Limb (tissue), 2 donors: ENCODE measurements at regions not wholly inside any gene's neighbourhood (a gene's known extent, or its start where the extent isn't known, plus 50 kb on each side); places are given as distances from the start of the nearest gene placed in this dataset.
A peak's percentile ranks its signal among the peaks of the same experiment; 100 is the strongest.
"Not testable (repeated sequence)": the region's sequence is repeated elsewhere in the genome, so short reads cannot be mapped to it uniquely, and the experiment has no call there.

Experiments
- DNase-seq, 2 donors: peaks; one replicate each; pipeline ENCODE4 v3.0.0-alpha.2; 2016; ENCODE audit errors: extremely low spot score in 2 of 2

DNA sequence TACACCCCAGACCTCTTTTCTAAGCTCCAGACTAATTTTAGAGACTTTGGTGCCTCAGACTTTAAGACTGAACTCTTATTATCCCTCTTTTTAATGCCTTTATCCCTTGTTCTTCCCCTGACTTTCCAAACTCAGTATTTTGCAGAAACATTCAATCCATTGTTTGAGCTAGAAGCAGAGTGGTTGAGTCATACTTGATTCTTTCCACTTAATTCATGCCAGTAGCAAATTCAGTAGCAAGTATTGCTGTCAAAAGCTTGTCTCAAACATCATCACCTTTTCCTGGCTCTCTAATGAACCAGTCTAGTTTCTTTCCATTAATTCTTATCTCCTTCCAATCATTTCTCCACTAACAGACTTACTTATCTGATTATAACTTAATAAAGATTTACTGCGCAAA is 699.7 kb upstream of the ZNF804A start:
- no peak for DNase-seq

DNA sequence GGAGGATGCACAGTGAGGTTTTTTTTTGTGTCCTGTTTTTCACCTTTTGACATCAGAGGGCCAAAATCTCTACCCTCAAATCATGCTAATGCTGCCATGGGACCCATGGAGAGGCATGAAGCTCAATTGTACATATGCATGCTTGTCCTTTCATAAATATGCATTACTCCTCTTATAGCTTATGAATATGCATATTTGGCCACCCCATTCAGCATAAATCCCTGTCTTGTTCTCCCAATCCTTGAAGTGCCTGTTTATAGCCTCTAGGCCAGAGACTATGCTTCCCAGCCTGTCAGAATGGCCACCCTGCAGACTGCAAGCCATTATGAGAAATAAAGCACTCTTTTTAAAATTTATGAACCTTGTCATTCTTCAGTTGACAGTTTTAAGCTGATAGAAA is 696.4 kb upstream of the ZNF804A start:
- no peak for DNase-seq

DNA sequence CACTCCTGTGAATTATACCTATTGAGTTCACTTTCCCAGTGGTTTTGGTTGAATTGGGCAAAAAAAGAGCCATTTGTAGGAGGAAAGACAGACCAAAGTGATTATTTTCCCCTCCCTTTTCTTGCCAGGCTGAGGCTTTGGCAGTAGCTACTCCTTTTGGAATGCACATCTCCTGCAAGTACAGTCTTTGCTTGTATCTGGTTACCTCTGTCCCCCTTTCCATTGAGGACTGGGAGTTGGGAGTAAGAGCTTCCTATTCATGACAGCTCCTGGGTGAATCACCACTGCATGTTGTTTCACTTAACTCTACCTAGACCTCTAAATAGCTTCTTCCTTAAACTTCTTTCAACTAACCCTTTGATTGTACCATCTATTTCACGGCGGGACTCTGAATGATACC is 695.3 kb upstream of the ZNF804A start:
- no peak for DNase-seq

DNA sequence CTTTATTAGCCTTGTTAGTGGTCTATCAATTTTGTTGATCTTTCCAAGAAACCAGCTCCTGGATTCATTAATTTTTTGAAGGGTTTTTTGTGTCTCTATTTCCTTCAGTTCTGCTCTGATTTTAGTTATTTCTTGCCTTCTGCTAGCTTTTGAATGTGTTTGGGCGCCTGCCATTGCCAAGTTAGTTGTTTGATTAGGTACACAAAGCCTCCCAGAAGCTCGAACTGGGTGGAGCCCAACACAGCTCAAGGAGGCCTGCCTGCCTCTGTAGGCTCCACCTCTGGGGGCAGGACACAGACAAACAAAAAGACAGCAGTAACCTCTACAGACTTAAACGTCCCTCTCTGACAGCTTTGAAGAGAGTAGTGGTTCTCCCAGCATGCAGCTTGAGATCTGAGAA is 682.3 kb upstream of the ZNF804A start:
- DNase-seq: not testable (repeated sequence)

DNA sequence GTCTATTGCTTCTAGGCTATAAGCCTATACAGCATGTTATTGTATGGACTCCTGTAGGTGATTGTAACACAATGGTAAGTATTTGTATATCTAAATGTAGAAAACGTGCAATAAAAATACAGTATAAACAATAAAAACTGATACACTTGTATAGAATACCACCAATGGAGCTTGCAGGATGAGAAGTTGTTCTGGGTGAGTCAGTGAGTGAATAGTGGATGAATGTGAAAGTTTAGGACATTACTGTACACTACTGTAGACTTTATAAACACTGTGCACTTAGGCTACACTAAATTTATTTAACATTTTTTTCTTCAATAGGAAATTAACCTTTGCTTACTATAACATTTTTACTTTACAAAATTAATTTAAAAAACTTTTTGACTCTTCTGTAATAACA is 679.2 kb upstream of the ZNF804A start:
- no peak for DNase-seq

DNA sequence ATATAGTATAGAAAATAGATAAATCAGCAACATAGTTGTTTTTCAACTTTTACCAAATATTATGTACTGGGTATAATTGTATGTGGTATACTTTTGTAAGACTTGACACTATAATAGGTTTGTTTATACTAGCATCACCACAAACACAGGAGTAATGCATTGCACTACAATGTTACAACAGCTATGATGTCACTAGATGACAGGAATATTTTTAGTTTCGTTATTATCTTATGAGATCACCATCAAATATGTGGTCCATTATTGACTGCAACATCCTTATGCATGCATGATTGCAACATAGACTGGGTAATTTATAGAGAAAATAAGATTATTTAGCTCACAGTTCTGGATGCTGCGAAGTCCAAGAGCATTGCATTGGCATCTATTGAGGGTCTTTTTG is 678.4 kb upstream of the ZNF804A start:
- DNase-seq: no peak

DNA sequence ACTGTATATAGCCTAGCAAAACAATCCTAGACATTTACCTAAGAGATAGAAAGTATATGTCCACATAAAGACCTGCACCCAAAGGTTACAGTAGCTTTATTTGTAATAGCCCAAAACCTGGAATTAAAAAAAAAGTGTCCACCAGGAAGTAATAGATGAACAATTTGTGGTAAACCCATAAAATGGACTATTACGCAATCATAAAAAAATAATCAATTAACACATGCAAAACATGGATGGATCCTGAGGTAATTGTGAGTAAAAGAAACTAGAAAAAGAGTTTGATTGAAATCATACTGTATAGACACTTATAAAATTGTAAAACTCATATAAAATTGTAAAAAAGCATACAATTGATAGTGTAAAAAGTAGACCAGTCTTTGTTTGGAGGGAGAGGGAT is 673.0 kb upstream of the ZNF804A start:
- DNase-seq: no peak

DNA sequence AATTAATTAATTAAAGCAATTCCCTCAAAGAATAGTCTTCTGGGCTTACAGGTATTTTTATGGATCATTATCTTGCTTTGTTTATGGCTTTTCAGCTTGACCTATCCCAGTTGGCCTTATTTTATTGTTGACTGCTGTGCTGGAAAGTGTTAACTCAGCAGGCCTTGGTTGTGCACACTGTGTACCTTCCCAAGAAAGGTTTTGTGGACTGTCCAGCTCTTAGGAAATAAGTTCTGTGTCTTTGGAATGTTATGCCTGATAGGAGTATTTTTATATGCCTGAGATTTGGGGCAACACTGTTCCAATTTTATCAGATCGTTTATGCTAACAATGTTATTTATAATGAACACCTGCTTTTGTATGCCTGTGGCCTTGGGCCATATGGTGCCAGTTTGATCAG is 671.9 kb upstream of the ZNF804A start:
- no peak for DNase-seq

DNA sequence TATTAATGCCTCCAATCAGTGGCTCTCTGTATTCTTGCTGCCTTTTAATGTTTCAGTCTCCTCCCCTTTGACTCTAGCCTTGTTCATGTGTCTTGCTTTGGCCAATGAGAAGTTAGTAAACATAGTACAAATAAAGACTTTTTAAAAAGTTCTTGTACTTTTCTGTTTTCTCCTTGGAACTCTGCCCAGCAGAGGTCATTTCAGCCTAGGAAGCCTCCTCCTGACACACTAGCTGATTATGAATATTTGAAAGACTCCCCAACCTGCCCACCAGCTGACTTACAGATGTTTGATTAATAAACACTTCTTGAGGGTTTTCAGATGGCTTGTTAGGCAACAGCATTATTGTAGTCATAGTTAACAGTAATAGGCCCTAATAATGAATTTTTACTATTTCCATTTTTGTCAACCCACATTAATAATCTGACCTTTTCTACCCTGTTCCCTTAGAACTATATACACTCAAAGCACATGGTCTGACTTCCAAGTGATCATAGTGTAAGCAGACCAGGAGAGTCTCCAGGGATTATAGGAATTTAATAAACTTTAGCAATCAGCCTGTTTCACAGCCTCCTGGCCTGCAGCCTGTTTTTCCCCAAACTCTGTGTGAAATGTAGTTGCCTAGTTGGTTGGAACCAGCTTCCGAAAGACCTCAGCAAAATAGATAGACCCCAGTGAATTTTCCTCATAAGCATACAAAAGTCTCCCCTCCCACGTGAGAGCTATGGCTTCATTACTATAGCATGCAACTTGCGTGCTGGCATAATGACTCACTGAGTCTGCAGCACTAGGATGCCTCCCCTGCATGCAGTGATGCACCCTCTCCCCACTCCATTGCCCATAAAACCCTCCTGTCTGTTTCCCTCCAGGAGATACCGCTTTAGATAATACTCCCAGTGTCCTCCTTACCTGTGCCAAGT is 670.7 kb upstream of the ZNF804A start:
- DNase-seq: peak in 1 of 2 donors; percentile 11

DNA sequence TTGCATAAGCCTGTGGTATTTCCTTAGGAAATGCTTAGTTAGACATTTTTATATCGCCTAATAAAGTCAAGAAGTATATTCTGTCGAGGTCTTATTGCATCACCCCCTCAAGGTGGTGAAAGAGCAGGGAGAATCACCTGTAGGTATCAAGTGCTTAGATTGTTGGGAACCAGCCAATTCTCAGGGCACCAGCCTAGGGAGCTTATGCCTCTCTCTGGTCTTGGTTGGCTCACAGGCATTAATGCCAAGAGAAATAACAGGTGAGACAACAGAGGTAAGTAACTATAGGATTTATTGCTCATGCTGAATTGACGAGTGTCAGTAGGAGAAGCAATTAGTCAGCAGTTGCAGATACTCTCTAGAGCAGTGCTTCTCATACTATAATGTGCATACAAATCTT is 663.3 kb upstream of the ZNF804A start:
- DNase-seq: no peak

DNA sequence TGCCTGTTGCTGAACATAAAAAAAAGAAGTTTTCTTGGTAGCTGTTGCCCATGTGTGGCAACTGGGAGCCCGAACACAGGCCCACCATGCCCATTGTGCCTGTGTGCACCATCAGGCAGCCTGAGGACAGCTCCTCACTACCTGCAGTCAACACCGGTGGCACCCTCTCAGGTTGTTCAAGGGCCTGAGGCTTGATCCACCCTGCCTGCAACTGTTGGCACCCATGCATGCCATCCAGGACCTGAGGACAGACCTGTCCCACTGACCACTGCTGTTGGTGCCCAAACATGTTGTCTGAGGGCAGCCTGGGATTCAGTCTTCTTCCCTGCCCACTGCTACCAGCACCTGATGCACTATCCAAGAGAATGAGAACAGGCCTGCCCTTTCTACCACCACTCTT is 661.1 kb upstream of the ZNF804A start:
- DNase-seq: no peak

DNA sequence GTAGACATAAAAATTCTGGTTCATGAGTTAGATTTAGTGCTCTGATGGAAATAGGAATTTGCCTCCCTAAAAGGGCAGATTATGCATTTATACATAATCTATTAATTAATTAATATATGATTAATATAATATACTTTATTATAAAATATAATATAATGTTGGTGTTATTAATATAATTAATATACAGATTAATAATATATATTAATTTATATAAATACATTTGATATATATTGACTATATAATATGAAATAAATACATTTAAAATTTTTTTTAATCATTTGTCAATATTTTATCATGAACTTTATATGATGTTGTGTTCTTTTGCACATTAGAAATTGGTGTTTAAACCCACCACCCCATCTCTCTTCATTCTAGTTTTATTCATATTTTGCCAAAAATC is 652.1 kb upstream of the ZNF804A start:
- no peak for DNase-seq

DNA sequence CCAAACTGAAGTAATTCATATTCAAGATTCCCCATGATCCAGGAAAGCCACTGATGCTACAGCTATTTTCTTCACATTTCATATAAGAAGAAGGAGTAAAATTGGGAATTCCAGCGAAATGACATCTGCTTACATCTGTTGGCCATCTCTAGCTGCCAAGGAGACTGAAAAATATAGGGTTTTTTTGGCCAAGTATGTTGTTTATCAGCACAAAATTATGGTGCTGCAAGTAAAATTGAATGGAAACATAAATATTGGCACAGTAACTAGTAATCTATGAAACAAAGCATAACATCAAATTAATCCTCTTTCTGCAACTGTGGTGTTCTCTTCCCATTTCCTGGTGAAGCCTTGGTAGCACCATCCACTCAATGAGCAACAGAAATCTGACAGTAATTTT is 649.5 kb upstream of the ZNF804A start:
- DNase-seq: peak in 1 of 2 donors; percentile 52

DNA sequence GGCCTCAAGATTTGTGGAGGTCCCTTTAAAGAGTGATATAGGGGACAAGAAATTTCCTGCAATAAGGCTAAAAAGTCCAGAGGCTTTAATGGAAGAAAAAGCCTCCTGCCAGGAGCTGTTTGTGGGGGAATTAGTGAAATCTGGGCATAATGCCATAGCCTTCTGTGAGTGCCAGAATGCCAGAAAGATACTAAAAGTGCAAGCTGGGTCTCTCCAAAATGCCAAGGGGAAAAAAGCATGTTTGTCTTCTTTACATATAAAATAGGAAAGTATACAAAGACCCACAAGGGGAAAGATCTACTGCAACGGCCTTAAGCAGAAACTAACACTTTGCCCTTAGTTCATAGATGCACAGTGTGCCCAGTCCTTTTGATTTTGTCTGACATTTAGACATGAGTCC is 647.7 kb upstream of the ZNF804A start:
- DNase-seq: peak in 1 of 2 donors; percentile 21

DNA sequence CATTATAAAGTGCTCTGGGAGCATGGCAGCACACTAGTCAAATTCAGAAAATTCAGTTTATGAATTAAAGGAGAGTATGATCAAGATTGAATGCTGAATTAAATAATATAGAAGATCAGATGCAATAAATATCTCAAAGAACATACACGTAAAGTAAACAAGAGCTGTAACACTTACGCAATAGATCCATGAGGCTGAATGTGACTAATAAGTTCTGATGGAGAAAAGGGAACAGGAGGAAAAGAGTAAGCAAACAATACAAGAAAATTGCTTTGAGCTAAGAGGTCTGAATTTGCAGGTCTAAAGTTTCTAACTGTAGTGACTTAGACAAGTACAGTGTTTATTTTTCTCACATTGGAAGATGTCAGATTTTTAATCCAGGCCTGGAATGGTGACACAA is 646.7 kb upstream of the ZNF804A start:
- DNase-seq: no peak

DNA sequence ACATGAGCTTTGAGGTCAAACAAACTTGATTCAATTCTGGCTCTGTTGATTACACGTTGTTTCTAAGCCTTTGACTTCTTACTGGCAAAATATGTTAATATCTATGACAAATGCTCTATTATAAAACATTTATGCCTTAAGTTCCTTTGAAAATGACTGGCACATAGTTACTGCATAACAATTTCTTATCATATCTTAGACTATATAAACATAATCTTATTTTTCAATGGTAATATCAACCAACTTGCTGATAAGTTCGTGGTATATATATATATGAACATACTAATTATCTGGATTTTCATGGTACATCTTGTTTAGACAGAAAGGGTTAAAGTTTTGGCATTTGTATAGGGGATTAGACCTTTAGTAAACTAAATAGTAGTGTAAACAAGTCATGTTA is 645.6 kb upstream of the ZNF804A start:
- no peak for DNase-seq

DNA sequence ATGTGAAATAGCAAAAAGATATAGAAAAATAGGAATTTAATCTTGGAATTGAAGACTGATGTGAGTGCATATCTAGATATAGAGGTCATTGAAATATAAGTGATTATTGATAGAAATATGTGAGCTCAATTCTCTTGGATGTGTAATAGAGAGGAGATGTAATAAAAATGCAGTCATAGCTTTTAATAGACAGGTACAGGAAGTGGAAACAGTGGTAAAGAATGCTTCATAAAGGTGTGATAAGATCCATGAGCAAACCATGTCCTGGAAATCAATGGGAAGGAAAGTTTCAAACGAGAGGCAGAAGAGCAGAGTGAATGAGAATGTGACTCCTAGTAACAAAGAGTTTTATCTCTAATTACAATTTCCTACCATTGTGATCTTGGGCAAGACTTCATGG is 634.7 kb upstream of the ZNF804A start:
- DNase-seq: no peak

DNA sequence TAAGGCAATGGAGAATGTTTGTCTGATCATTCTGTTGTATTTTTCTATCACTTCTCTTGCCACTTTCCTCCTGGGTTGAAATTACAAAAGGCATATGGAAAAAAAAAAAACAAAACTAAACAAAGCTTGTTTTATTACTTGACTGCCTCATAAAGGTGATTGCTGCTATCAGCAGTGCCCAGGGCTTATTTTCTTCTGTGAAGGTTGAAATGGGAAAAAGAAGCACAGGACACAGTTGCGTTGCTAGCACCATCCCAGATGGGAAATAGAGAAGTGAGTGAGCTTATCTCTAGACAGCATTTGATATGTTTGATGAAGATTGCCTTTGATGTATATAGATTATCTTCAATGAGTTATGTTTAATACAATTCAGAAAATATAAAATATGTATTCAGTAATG is 633.8 kb upstream of the ZNF804A start:
- DNase-seq: no peak

DNA sequence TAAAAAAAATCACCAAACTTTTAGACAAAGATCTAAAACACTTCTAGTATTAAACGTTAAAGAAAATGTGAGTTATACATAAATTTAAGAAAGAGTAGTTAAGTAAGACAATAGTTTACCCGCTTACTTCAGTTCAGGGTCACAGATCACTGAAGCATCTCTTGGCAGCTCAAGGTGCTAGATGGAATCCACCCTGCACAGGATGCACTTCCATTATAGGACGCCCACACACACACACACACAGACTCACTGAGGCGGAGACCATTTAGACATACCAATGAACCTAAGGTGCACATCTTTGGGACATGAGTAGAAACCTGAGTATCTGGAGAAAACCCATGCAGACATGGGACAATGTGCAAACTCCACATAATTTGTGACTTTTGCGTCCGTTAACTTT is 630.6 kb upstream of the ZNF804A start:
- no peak for DNase-seq

DNA sequence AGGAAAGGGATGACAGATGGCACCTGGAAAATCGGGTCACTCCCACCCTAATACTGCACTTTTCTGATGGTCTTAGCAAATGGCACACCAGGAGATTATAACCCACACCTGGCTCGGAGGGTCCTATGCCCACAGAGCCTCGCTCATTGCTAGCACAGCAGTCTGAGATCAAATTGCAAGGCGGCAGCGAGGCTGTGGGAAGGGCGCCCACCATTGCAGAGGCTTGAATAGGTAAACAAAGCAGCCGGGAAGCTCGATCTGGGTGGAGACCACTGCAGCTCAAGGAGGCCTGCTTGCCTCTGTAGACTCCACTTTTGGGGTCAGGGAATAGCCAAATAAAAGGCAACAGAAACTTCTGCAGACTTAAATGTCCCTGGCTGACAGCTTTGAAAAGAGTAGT is 622.7 kb upstream of the ZNF804A start:
- DNase-seq: not testable (repeated sequence)

DNA sequence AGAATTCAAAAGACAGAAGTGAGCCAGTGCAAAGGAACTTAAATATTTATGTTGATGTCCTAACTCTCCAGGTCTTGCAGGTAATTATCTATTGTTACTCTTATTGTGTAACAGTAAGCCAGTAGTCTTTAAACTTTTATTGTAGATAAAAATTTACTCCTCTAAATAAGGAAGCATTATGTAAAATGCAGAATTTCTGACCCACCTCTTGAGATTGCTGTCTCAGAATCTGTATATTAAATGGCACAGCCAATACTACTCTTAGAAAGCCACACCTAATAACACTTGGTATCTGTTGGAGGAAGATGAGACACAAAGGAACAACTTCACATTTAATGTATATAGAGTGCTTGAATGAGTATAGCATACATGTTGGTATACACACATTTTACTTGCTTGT is 613.5 kb upstream of the ZNF804A start:
- DNase-seq: no peak

DNA sequence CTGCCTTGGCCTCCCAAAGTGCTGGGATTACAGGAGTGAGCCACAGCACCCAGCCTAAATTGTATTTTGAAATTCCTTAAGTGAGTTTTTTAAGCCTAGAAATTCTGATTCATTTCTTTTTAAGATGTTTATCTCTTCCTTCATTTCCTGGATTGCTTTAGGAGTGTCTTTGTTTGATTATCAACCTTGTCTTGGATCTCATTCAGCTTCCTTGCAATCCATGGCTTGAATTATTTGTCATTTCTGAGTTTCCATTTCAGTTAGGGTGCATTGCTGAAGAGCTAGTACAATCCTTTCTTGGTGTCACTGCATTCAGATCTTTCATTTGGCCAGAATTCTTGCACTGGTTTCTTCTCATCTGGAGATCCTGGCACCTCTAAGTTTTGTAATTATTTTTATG is 606.4 kb upstream of the ZNF804A start:
- no peak for DNase-seq

DNA sequence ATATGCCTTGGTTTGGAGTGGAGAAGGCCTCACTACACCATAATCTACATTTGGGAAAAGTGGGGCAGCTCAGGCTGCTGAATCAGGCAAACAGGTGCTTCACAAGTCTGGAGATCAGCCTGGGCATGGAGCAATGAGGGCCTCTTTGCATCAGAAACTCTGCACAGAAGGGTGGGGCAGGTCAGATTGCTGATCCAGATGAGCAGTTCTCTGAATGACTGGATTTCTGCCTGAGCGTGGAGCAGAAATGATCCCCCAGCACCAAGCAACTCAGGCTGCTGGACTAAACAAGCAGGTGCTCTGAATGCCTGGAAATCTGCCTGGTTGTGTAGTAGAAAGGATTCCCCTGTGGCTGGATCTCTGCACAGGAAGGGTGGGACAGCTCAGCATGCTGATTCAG is 605.3 kb upstream of the ZNF804A start:
- DNase-seq: no peak

DNA sequence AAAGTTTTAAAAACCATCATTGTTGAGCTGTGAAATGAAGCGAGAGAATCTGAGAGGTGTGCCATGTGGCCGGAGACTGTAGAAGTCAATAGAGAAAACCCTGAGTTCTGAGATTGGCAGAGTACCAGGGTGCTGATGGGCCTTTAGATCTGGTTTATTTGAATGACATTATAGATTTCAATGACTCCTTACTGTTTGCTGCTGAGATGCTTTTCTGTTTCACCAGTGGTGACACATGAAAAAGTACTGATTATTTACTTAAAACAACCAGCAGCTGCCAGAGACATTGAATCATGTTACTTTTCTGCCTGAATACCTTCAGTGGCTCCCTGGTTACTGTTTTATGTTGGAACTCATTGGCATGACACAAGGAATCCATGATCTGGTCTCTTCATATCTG is 602.7 kb upstream of the ZNF804A start:
- no peak for DNase-seq
